ENCODE measurements at regions not wholly inside any gene's neighbourhood (a gene's known extent, or its start where the extent isn't known, plus 50 kb on each side); places are given as distances from the start of the nearest gene placed in this dataset.

- Histone ChIP-seq H3K4me3 (ENCODE audit: low read depth, low read length) (no peak overlapping the region), H3K27ac (ENCODE audit: extremely low read depth, low read depth, low read length) (no peak overlapping the region), H3K36me3 (ENCODE audit: control insufficient read depth in 2 of 2, insufficient read depth in 1 of 2, low read length in 2 of 2) (no peaks in the 10 kb centered on the region), H3K9me3 (ENCODE audit: control insufficient read depth, insufficient read depth, low read depth, low read length) (no peaks in the 10 kb centered on the region), H3K4me1 (ENCODE audit: control insufficient read depth, insufficient read depth, low read length) (no peaks in the 10 kb centered on the region)
- ChIA-PET POLR2A (no interaction called here), CTCF (no interaction called here)
- no peak for TF ChIP-seq ZNF404 (tag by site-specific recombination; IDR thresholded peaks at IDR 0.05)
These were observed 222.1 kb upstream of the SNX7 start for GRCh38 chr1:98439471-98439870.

- TF ChIP-seq ZNF174 (tag by site-specific recombination; IDR thresholded peaks at IDR 0.05): no peak
- TF ChIP-seq ZNF132 (tag by site-specific recombination; IDR thresholded peaks at IDR 0.05; ENCODE audit: borderline replicate concordance): no peak
- no peak for TF ChIP-seq ZNF426 (tag by site-specific recombination; IDR thresholded peaks at IDR 0.05)
- TF ChIP-seq ZNF221 (tag by site-specific recombination; IDR thresholded peaks at IDR 0.05; ENCODE audit: borderline replicate concordance): no peak
- TF ChIP-seq ZNF654 (tag by site-specific recombination; IDR thresholded peaks at IDR 0.05; ENCODE audit: low read depth): no peak
- TF ChIP-seq YY1 (tag by site-specific recombination; IDR thresholded peaks at IDR 0.05): no peak
- no peak for TF ChIP-seq ZNF19 (tag by site-specific recombination; IDR thresholded peaks at IDR 0.05; ENCODE audit: low read depth)
- TF ChIP-seq ZNF292 (tag by site-specific recombination; IDR thresholded peaks at IDR 0.05; ENCODE audit: borderline replicate concordance, low read depth): no peak
- TF ChIP-seq ZNF394 (tag by site-specific recombination; IDR thresholded peaks at IDR 0.05; ENCODE audit: borderline replicate concordance): no peak
- TF ChIP-seq, protein P1, sequence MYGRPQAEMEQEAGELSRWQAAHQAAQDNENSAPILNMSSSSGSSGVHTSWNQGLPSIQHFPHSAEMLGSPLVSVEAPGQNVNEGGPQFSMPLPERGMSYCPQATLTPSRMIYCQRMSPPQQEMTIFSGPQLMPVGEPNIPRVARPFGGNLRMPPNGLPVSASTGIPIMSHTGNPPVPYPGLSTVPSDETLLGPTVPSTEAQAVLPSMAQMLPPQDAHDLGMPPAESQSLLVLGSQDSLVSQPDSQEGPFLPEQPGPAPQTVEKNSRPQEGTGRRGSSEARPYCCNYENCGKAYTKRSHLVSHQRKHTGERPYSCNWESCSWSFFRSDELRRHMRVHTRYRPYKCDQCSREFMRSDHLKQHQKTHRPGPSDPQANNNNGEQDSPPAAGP (tag by site-specific recombination; IDR thresholded peaks at IDR 0.05): no peak
- TF ChIP-seq SP2 (tag by site-specific recombination; IDR thresholded peaks at IDR 0.05): no peak
- no peak for TF ChIP-seq ZNF514 (tag by site-specific recombination; IDR thresholded peaks at IDR 0.05)
- no peak for TF ChIP-seq ZNF701 (tag by site-specific recombination; IDR thresholded peaks at IDR 0.05)
- no peak for TF ChIP-seq ZNF513 (tag by site-specific recombination; IDR thresholded peaks at IDR 0.05)
- TF ChIP-seq ZXDB (tag by site-specific recombination; IDR thresholded peaks at IDR 0.05): no peak
- TF ChIP-seq PRDM4 (tag by site-specific recombination; IDR thresholded peaks at IDR 0.05): no peak
- TF ChIP-seq BCL11B (tag by site-specific recombination; IDR thresholded peaks at IDR 0.05; ENCODE audit: low read depth): no peak
- TF ChIP-seq ZBTB48 (tag by site-specific recombination; IDR thresholded peaks at IDR 0.05): no peak
- TF ChIP-seq ZNF214 (tag by site-specific recombination; IDR thresholded peaks at IDR 0.05; ENCODE audit: borderline replicate concordance): no peak
- H3K9me3 ChIP-seq (ENCODE audit: control insufficient read depth, insufficient read depth, low read depth, low read length): no peaks in the 10 kb centered on the region
- ChIA-PET CTCF (interaction anchor here (0.5 kb wide), 1 partner anchor 14 kb away, joined by 4 read pairs; no protein-coding TSS in a partner anchor), POLR2A (no interaction called here)
- H3K4me1 ChIP-seq (ENCODE audit: control insufficient read depth, insufficient read depth, low read length): no peaks in the 10 kb centered on the region
- no peak overlapping the region for H3K4me3 ChIP-seq (ENCODE audit: low read depth, low read length)
- H3K27ac ChIP-seq (ENCODE audit: extremely low read depth, low read depth, low read length): no peak overlapping the region
- H3K36me3 ChIP-seq (ENCODE audit: control insufficient read depth in 2 of 2, insufficient read depth in 1 of 2, low read length in 2 of 2): no peaks in the 10 kb centered on the region
These were observed 224.0 kb upstream of the SNX7 start for GRCh38 chr1:98437540-98437939.
